Neural crest cell (in vitro differentiated cells): ENCODE measurements at regions not wholly inside any gene's neighbourhood (a gene's known extent, or its start where the extent isn't known, plus 50 kb on each side); places are given as distances from the start of the nearest gene placed in this dataset.

Experiments
- DNase-seq: peaks from one replicate; pipeline ENCODE4 v3.0.0; 2021; ENCODE audit warnings: low read depth, mixed read lengths, low spot score
- H3K27ac Mint-ChIP-seq: one replicate; pipeline ENCODE4 v1.8.0; 2021; ENCODE audit warnings: mild to moderate bottlenecking, mixed read lengths; ENCODE audit not compliant: unreplicated experiment
- H3K27me3 Mint-ChIP-seq: 2 replicates; pipeline ENCODE4 v1.8.0; 2021; ENCODE audit warnings: low read depth, mild to moderate bottlenecking, mixed read lengths
- H3K36me3 Mint-ChIP-seq: 2 replicates; pipeline ENCODE4 v1.8.0; 2021; ENCODE audit warnings: low read depth, mild to moderate bottlenecking, mixed read lengths
- H3K4me1 Mint-ChIP-seq: 2 replicates; pipeline ENCODE4 v1.8.0; 2021; ENCODE audit warnings: mixed read lengths
- H3K4me3 Mint-ChIP-seq: one replicate; pipeline ENCODE4 v1.8.0; 2021; ENCODE audit warnings: mild to moderate bottlenecking, mixed read lengths
- H3K9me3 Mint-ChIP-seq: 2 replicates; pipeline ENCODE4 v1.8.0; 2021; ENCODE audit warnings: mixed read lengths
- TF ChIP-seq, protein P1 (sequence below): fragments of 200-600 bp; sonication (generic); conservative IDR thresholded peaks from 2 replicates; pipeline ENCODE4 v1.5.0; 2021; ENCODE audit warnings: antibody characterized with exemption, mild to moderate bottlenecking

DNA sequence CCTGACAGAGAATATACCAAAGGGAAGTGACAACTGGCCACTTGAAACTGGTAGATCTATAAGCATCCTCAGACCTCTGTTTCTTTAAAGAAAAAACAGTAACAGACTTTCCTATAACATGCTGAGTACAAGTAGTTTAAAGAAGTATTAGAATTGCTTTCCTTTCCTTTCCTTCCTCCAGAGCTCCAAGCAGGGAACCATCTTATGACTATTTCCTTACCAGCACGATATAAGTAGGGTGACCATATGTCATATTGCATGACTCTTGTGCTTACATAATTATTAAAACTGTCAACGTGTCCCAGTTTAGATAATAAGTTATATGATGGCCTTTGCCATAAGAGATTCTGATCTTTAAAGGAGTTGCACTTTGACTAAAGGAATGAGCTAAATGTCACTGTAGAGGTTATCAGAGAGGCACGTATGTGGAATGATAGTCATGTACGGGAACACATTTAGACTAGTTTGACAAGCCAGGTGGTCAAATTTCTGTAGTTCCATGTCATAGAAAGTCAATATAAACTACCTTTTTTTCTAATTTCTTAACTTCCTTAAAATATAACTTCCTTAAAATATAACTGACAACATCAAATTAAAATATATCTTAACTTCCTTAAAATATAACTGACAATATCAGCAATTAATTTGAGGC is 212.7 kb upstream of the CD180 start:
- TF ChIP-seq, protein P1, sequence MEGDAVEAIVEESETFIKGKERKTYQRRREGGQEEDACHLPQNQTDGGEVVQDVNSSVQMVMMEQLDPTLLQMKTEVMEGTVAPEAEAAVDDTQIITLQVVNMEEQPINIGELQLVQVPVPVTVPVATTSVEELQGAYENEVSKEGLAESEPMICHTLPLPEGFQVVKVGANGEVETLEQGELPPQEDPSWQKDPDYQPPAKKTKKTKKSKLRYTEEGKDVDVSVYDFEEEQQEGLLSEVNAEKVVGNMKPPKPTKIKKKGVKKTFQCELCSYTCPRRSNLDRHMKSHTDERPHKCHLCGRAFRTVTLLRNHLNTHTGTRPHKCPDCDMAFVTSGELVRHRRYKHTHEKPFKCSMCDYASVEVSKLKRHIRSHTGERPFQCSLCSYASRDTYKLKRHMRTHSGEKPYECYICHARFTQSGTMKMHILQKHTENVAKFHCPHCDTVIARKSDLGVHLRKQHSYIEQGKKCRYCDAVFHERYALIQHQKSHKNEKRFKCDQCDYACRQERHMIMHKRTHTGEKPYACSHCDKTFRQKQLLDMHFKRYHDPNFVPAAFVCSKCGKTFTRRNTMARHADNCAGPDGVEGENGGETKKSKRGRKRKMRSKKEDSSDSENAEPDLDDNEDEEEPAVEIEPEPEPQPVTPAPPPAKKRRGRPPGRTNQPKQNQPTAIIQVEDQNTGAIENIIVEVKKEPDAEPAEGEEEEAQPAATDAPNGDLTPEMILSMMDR = no peak
- no peaks in the 10 kb centered on the region for H3K27me3 Mint-ChIP-seq
- peaks cover 4% of the 10 kb centered on the region for H3K4me1 Mint-ChIP-seq
- H3K36me3 Mint-ChIP-seq = no peaks in the 10 kb centered on the region
- H3K4me3 Mint-ChIP-seq = no peak overlapping the region
- no peaks in the 10 kb centered on the region for H3K9me3 Mint-ChIP-seq
- H3K27ac Mint-ChIP-seq = no peak overlapping the region
- no peak for DNase-seq

GRCh38 chr5:67407979-67408378 is 211.4 kb upstream of the CD180 start:
- TF ChIP-seq, protein P1 = no peak
- no peak for DNase-seq
- no peaks in the 10 kb centered on the region for H3K36me3 Mint-ChIP-seq
- H3K4me1 Mint-ChIP-seq = no peaks in the 10 kb centered on the region
- H3K27ac Mint-ChIP-seq = no peak overlapping the region
- no peaks in the 10 kb centered on the region for H3K9me3 Mint-ChIP-seq
- no peak overlapping the region for H3K4me3 Mint-ChIP-seq
- H3K27me3 Mint-ChIP-seq = no peaks in the 10 kb centered on the region

GRCh38 chr5:67405755-67406154 is 209.2 kb upstream of the CD180 start:
- TF ChIP-seq, protein P1 = no peak
- DNase-seq = no peak
- no peaks in the 10 kb centered on the region for H3K27me3 Mint-ChIP-seq
- no peaks in the 10 kb centered on the region for H3K4me1 Mint-ChIP-seq
- no peaks in the 10 kb centered on the region for H3K9me3 Mint-ChIP-seq
- no peak overlapping the region for H3K4me3 Mint-ChIP-seq
- no peak overlapping the region for H3K27ac Mint-ChIP-seq
- no peaks in the 10 kb centered on the region for H3K36me3 Mint-ChIP-seq

GRCh38 chr5:67405101-67405364 is 208.4 kb upstream of the CD180 start:
- TF ChIP-seq, protein P1 = no peak
- no peak for DNase-seq
- H3K27ac Mint-ChIP-seq = no peak overlapping the region
- H3K9me3 Mint-ChIP-seq = no peaks in the 10 kb centered on the region
- H3K27me3 Mint-ChIP-seq = no peaks in the 10 kb centered on the region
- H3K4me1 Mint-ChIP-seq = no peaks in the 10 kb centered on the region
- H3K4me3 Mint-ChIP-seq = no peak overlapping the region
- no peaks in the 10 kb centered on the region for H3K36me3 Mint-ChIP-seq

GRCh38 chr5:67404256-67405100 is 207.9 kb upstream of the CD180 start:
- no peak overlapping the region for H3K4me3 Mint-ChIP-seq
- H3K4me1 Mint-ChIP-seq = no peaks in the 10 kb centered on the region
- H3K27ac Mint-ChIP-seq = no peak overlapping the region
- no peaks in the 10 kb centered on the region for H3K36me3 Mint-ChIP-seq
- no peaks in the 10 kb centered on the region for H3K9me3 Mint-ChIP-seq
- DNase-seq = no peak
- H3K27me3 Mint-ChIP-seq = no peaks in the 10 kb centered on the region
- TF ChIP-seq, protein P1 = no peak
